ENCODE measurements at regions not wholly inside any gene's neighbourhood (a gene's known extent, or its start where the extent isn't known, plus 50 kb on each side); places are given as distances from the start of the nearest gene placed in this dataset.

DNA sequence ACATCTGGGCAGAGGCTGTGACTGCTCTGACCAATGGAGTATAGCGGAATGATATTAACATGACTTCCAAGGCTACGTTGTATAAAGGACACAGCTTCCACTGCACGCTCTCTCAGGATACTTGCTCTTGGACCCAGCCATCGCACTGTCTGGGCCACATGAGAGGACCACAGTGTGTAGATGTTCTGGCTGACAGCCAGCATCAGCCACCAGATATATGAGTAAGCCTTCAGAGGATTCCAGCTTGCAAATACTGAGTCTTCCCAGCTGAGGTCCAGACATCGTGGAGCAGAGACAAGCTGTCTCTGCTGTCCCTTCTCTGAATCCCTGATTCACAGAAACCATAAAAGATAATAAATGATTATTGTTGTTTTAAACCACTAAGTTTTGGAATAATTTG lies 146.8 kb upstream of the USP9X start:
- TF ChIP-seq, protein P1, sequence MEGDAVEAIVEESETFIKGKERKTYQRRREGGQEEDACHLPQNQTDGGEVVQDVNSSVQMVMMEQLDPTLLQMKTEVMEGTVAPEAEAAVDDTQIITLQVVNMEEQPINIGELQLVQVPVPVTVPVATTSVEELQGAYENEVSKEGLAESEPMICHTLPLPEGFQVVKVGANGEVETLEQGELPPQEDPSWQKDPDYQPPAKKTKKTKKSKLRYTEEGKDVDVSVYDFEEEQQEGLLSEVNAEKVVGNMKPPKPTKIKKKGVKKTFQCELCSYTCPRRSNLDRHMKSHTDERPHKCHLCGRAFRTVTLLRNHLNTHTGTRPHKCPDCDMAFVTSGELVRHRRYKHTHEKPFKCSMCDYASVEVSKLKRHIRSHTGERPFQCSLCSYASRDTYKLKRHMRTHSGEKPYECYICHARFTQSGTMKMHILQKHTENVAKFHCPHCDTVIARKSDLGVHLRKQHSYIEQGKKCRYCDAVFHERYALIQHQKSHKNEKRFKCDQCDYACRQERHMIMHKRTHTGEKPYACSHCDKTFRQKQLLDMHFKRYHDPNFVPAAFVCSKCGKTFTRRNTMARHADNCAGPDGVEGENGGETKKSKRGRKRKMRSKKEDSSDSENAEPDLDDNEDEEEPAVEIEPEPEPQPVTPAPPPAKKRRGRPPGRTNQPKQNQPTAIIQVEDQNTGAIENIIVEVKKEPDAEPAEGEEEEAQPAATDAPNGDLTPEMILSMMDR (conservative IDR thresholded peaks at IDR 0.05; ENCODE audit: low read length) = no peak
- TF ChIP-seq EZH2phosphoT487 (IDR thresholded peaks at IDR 0.05; ENCODE audit: borderline replicate concordance, low read depth, low read length) = no peak

All from OCI-LY7 (cell line).